GM21526 (cell line): ENCODE measurements at regions not wholly inside any gene's neighbourhood (a gene's known extent, or its start where the extent isn't known, plus 50 kb on each side); places are given as distances from the start of the nearest gene placed in this dataset.

Experiments
- ATAC-seq: cut with Tn5 transposase; IDR thresholded peaks from one replicate; pipeline ENCODE4 v1.9.1; 2021; ENCODE audit warnings: moderate library complexity; ENCODE audit not compliant: unreplicated experiment, low FRiP score

GRCh38 chr5:2282034-2282690 is 399.4 kb upstream of the IRX4 start:
- ATAC-seq = no peak

DNA sequence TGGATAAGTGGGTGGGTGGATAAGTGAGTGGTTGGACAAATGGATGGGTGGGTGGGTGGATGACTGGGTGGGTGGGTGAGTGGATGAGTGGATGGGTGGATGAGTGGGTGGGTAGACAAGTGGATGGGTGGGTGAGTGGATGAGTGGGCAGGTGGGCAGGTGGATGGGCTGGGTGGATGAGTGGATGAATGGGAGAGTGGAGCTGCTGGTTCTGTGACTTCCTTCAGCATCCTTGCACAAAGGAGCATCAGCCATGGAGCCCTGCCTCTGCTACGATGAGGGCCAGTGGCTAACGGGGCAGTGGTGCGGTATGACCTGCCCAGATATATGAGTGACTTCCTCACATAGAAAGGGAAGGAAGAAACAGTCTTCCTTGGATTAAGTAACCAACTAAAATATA is 398.7 kb upstream of the IRX4 start:
- no peak for ATAC-seq

- no peak for ATAC-seq
These were observed 397.6 kb upstream of the IRX4 start for GRCh38 chr5:2280318-2280717.

DNA sequence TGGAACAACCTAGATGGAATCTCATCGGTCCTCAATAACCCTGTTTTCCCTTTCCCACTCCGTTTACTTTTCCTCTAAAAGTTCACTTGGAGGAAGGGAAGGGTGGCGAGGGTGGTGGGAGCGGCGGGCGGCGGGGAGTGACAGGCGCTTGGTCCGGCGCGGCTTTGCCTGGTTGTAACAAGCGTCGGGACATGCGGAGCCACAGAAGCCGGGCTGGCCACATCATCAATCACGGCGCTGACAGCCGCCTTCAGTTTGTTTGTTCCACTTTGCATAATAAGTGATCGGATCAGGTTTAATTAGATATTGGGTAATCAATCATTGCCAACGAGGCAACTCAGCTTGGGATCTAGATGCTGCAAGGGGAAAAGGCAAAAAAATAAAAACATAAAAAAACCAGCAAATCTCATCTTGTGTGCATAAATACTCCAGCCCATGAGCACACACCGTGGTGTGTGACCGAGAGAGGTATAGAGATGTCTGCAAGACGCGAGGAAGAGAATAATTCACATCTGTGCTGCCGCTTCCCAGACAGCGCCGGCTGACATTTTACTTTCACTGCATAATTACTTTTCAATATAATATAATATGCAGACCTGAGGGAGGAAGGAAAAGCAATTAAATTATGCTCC is 396.2 kb upstream of the IRX4 start:
- ATAC-seq = no peak

DNA sequence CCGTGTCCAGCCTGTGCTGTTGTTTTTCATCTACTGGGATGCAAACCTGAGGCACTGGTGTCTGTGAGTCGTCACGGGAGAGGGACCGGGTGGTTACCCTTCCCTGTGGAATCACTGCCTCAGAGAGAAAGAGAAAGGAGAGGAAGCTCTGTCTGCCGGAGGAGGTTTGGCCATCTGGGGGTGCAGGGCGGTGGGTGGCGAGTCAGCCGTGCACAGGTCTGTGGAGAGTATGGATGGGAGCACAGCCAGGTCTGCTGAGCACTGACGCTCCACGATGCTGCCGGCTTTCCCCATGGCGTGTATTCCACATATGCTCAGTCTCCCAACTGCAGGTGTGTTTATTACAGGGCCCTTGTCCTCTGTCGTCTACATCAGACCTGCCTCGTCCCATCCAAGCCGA is 395.2 kb upstream of the IRX4 start:
- no peak for ATAC-seq

- ATAC-seq = no peak
These were observed 393.4 kb upstream of the IRX4 start for GRCh38 chr5:2276101-2276500.

- no peak for ATAC-seq
These were observed 390.0 kb upstream of the IRX4 start for GRCh38 chr5:2272755-2273154.

- ATAC-seq = no peak
These were observed 389.3 kb upstream of the IRX4 start for GRCh38 chr5:2272039-2272438.

DNA sequence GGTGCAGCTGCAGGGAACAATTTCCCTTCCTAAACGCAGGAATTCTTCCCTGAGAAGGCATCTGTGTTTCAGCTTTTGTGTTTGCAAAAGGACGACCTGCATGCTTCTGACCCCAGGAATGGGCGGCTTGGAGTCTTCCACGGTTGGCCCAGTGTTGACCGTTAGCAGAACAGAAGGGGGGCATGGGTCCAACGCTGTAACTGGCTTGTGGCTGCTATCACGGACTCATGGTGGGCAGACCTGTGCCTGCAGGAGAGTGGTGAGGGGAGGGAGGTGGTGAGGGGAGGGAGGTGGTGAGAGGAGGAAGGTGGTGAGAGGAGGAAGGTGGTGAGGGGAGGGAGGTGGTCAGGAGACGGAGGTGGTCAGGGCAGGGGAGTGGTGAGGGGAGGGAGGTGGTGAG is 388.6 kb upstream of the IRX4 start:
- ATAC-seq = no peak

GRCh38 chr5:2270467-2270866 is 387.7 kb upstream of the IRX4 start:
- ATAC-seq = no peak

GRCh38 chr5:2269656-2270055 is 386.9 kb upstream of the IRX4 start:
- ATAC-seq = no peak

DNA sequence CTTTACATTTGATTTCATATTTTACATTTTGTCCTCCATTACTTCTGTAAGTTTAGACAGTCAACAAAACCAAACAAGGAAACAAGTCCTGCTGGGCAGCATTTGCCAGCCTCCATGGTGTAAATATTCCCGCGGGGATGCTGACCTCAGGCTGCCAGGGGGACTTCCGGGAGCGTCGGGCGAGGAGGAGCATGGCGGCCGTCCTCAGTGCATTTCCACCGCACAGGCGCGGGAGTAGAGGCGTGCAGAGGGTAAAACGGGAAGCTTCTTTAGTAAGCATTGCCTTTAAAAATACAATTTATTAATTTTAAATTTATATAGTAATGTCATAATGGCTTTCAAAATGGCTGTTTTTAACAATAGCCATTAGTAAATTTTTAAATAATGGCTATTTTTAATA is 385.3 kb upstream of the IRX4 start:
- ATAC-seq = no peak

- ATAC-seq = no peak
These were observed 384.0 kb upstream of the IRX4 start for GRCh38 chr5:2266641-2267240.

DNA sequence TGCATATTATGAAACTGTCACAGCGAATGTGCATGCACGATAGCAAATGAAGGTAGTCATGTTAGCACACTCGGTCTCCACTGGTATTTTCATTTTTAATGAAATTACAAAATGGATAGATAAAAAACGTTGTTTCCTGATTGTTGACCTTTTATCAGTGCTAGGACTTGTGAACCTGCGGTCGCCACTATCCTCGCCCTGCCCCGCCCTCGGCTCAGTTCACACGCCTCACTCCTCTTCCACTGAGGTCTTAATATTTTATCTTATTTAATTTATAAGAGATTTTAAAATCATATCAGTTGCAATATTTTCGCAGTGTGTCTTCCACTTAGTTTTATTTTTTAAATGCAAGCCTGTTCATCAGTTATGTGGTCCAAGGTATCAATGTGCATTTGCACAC is 382.6 kb upstream of the IRX4 start:
- ATAC-seq = no peak

DNA sequence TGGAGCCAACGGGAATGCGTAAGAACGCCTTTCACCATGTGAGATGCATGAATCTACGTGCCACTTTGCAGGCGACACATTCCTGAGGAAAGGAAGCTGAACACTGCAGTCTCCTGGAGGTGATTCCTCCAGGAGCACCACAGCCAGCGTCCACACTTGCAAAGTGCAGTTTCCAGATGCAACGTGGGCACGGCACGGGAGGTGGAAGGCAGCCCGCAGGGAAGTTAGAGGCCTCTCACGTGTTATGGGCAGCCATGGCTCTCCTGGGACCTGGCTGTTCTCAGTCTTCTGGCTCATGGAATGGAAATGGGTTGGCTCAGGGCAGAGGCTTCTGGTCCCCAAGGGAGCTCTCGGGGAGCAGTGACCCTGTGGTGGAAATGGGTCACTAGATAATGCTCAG is 381.0 kb upstream of the IRX4 start:
- ATAC-seq = no peak

DNA sequence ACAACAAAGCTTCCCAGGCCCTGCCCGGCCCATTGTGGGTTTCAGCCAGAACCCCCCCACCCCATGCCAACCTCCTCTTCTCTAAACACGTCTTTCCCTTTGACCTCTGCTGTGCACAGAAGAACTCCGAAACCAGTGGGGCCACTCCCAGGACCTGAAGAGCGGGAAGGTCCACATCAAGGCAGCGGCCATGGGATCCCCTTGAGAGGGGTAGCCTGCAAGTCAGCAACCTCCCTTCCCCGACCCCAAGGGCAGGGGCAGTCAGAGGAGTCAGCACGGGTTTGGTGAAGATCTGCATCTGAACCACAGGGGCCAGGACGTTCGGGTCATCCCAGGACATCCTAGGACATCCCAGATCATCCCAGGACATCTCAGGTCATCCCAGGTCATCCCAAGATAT is 379.9 kb upstream of the IRX4 start:
- ATAC-seq = no peak

GRCh38 chr5:2261004-2261703 is 378.4 kb upstream of the IRX4 start:
- ATAC-seq = no peak

GRCh38 chr5:2260211-2261003 is 377.7 kb upstream of the IRX4 start:
- no peak for ATAC-seq

DNA sequence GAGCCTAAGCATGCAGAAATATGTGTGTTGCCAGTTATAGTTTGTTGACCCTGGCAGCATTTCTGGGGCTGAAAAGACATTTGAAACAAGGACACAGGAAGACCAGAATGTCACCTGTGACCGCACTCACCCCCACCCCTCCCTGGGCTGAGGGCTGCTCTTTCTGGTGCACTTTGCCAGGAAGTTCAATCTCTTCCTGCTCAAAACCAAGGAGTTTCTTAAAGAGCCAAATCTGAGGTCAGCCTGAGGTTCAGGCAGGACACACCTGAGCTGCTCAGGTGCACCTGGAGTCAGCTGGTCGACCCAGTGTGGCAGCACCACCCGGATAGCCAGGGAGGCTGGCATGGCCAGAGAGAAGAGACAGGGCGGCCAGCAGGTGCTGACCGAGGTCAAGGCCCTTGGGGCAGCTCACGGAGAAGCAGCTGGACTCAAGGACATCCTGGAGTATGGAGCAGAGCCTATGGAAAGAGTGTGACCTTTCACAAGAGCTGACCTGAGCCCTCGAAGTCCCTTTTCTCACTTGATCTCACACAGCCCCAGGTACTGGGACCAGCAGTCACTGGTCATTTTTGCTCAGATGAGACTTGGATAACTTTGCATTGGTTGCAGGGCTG is 376.9 kb upstream of the IRX4 start:
- ATAC-seq = no peak

DNA sequence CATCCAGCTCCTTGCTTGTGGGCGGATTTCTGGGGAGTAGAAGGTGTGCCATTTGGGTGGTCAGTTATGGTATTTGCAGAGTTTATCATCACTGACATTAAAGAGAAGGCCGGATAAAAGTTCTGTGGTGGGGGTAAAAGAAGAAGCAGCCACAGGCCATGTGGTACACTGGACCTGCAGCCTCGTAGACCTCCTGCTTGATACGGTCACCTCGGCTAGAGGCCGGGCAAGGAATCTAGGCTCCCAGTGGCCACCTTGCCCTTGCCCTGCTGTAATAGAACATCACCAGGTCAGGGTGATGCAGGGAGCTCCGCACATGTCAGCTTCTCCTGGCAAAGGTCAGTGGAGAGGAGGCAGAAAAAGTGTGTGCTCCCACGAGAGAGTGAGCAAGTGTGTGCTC is 376.1 kb upstream of the IRX4 start:
- ATAC-seq = no peak
